ENCODE measurements at regions not wholly inside any gene's neighbourhood (a gene's known extent, or its start where the extent isn't known, plus 50 kb on each side); places are given as distances from the start of the nearest gene placed in this dataset.

GRCh38 chr20:40262219-40262618, 426.8 kb downstream of the MAFB start:
- Mint-ChIP-seq H3K27ac (no peak overlapping the region), H3K36me3 (no peaks in the 10 kb centered on the region), H3K27me3 (ENCODE audit: low read depth in 3 of 3) (peaks cover 2 to 8% (median 3%) of the 10 kb centered on the region in 3 donors), H3K4me1 (peaks cover 27% of the 10 kb centered on the region), H3K4me3 (no peak overlapping the region), H3K9me3 (no peaks in the 10 kb centered on the region)
- no peak overlapping the region for H2AFZ ChIP-seq (ENCODE audit: insufficient read depth, low read depth, low read length, poor library complexity, severe bottlenecking)
- no peak for DNase-seq
- H3K27ac ChIP-seq (ENCODE audit: low read depth in 1 of 2, low read length in 2 of 2) = no peak overlapping the region
- H3K9me3 ChIP-seq (replicated peaks in 1 of 2; ENCODE audit: control insufficient read depth in 1 of 2, insufficient read depth in 1 of 2, low read length in 2 of 2) = no peaks in the 10 kb centered on the region
- peaks cover 15 to 21% of the 10 kb centered on the region in 2 donors for H3K4me1 ChIP-seq (ENCODE audit: control insufficient read depth in 1 of 2, insufficient read depth in 2 of 2, low read length in 2 of 2)
- no peak overlapping the region for H3K4me3 ChIP-seq (replicated peaks in 1 of 3; ENCODE audit: low read depth in 2 of 3, low read length in 3 of 3)
- peaks cover 2 to 13% of the 10 kb centered on the region in 2 donors for H3K27me3 ChIP-seq (ENCODE audit: control insufficient read depth in 2 of 2, insufficient read depth in 2 of 2, low read length in 2 of 2)
- H3K79me2 ChIP-seq (ENCODE audit: insufficient read depth, low read length) = no peaks in the 10 kb centered on the region
- no peak for TF ChIP-seq CTCF (IDR thresholded peaks at IDR 0.05)
- no peaks in the 10 kb centered on the region for H3K36me3 ChIP-seq (replicated peaks in 1 of 2; ENCODE audit: control insufficient read depth in 1 of 2, insufficient read depth in 2 of 2, low read length in 2 of 2)
- no peaks in the 10 kb centered on the region for H4K20me1 ChIP-seq (ENCODE audit: insufficient read depth, low read length)
- H3K9ac ChIP-seq (ENCODE audit: insufficient read depth, low read length, poor library complexity, severe bottlenecking) = no peak overlapping the region
- intact Hi-C loops (cut with micrococcal nuclease) = no loop called here
- H3K4me2 ChIP-seq (replicated peaks; ENCODE audit: extremely low read depth, low read length, poor library complexity, severe bottlenecking) = no peak overlapping the region
- 0% methylated on average over 1 of the region's 2 CpGs for WGBS (ENCODE audit: insufficient coverage)

DNA sequence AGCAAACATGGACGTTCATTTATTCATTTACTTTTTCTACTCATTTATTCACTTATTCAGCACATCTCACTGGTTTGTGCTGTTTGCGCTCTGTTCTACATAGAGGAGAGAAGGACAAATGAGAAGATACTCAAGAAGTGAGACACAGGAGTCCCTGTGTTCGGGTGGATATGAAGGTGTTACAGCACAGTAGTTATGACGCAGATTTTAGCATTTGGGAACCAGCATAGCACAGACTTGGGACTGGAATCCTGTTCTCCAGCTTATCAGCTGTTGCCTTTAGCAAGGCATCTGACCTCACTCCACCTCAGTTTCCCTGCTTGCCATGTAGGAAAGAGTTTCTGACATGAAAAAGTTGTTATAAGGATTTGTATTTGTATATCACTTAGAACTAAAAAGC, 430.1 kb downstream of the MAFB start:
- no peak overlapping the region for H3K4me3 Mint-ChIP-seq

More for the DNA sequence above, 430.1 kb downstream of the MAFB start:
- TF ChIP-seq CTCF (IDR thresholded peaks at IDR 0.05) = no peak
- peaks cover 8% of the 10 kb centered on the region in 2 donors for H3K4me1 ChIP-seq (ENCODE audit: control insufficient read depth in 1 of 2, insufficient read depth in 2 of 2, low read length in 2 of 2)
- no peak overlapping the region for H3K9ac ChIP-seq (ENCODE audit: insufficient read depth, low read length, poor library complexity, severe bottlenecking)
- no peaks in the 10 kb centered on the region for H3K9me3 ChIP-seq (replicated peaks in 1 of 2; ENCODE audit: control insufficient read depth in 1 of 2, insufficient read depth in 1 of 2, low read length in 2 of 2)
- no peak overlapping the region for H2AFZ ChIP-seq (ENCODE audit: insufficient read depth, low read depth, low read length, poor library complexity, severe bottlenecking)
- 100% methylated on average over 2 of the region's 4 CpGs for WGBS (ENCODE audit: insufficient coverage)
- no peaks in the 10 kb centered on the region for H3K36me3 ChIP-seq (replicated peaks in 1 of 2; ENCODE audit: control insufficient read depth in 1 of 2, insufficient read depth in 2 of 2, low read length in 2 of 2)
- Mint-ChIP-seq H3K36me3 (no peaks in the 10 kb centered on the region), H3K9me3 (peaks cover 0 to 2% (median 0%) of the 10 kb centered on the region in 7 donors), H3K27ac (no peak overlapping the region), H3K4me1 (peaks cover 20% of the 10 kb centered on the region), H3K27me3 (ENCODE audit: low read depth in 3 of 3) (peaks cover 8 to 15% (median 9%) of the 10 kb centered on the region in 3 donors)
- no peaks in the 10 kb centered on the region for H3K79me2 ChIP-seq (ENCODE audit: insufficient read depth, low read length)
- no peak overlapping the region for H3K27ac ChIP-seq (ENCODE audit: low read depth in 1 of 2, low read length in 2 of 2)
- no peak overlapping the region for H3K4me2 ChIP-seq (replicated peaks; ENCODE audit: extremely low read depth, low read length, poor library complexity, severe bottlenecking)
- H4K20me1 ChIP-seq (ENCODE audit: insufficient read depth, low read length) = no peaks in the 10 kb centered on the region
- H3K27me3 ChIP-seq (ENCODE audit: control insufficient read depth in 2 of 2, insufficient read depth in 2 of 2, low read length in 2 of 2) = peaks cover 7 to 25% of the 10 kb centered on the region in 2 donors
- no peak for DNase-seq
- intact Hi-C loops (cut with micrococcal nuclease) = no loop called here
- H3K4me3 ChIP-seq (replicated peaks in 1 of 3; ENCODE audit: low read depth in 2 of 3, low read length in 3 of 3) = no peak overlapping the region
